ENCODE measurements at regions not wholly inside any gene's neighbourhood (a gene's known extent, or its start where the extent isn't known, plus 50 kb on each side); places are given as distances from the start of the nearest gene placed in this dataset.
"Not testable (repeated sequence)": the region's sequence is repeated elsewhere in the genome, so short reads cannot be mapped to it uniquely, and the experiment has no call there.

- Mint-ChIP-seq H3K9me3 (peaks cover 13 to 16% of the 10 kb centered on the region in 2 donors), H3K36me3 (no peaks in the 10 kb centered on the region), H3K27ac (no peak overlapping the region), H3K4me1 (no peaks in the 10 kb centered on the region), H3K27me3 (no peaks in the 10 kb centered on the region), H3K4me3 (no peak overlapping the region)
- DNase-seq (no peak), ATAC-seq (replicated peaks) (no peak)
These were observed 675.6 kb upstream of the CELF4 start for GRCh38 chr18:38241216-38241615.

DNA sequence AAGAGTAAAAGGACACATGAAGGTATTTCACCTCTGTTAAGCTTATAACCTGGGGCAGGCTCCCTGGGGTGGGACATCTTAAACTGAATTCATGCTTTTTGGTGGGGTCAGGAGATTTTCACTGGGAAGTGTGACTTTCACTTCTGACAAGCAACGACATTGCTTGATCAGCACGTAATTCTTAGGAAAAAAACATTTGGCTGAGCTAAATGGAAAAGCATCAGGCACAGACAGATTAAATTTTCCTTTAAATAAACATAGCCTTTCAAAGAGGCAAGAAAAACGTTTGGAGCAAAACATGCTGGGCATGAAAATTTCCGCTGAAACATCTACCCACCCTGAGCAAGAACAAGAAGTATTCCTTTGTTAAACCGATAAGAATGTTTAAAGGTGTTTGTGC, 674.0 kb upstream of the CELF4 start:
- DNase-seq = no peak
- Mint-ChIP-seq H3K4me1 (no peaks in the 10 kb centered on the region), H3K36me3 (no peaks in the 10 kb centered on the region), H3K27ac (no peak overlapping the region), H3K4me3 (no peak overlapping the region), H3K27me3 (no peaks in the 10 kb centered on the region), H3K9me3 (peaks cover 12 to 14% of the 10 kb centered on the region in 2 donors)
- ATAC-seq (replicated peaks) = no peak

DNA sequence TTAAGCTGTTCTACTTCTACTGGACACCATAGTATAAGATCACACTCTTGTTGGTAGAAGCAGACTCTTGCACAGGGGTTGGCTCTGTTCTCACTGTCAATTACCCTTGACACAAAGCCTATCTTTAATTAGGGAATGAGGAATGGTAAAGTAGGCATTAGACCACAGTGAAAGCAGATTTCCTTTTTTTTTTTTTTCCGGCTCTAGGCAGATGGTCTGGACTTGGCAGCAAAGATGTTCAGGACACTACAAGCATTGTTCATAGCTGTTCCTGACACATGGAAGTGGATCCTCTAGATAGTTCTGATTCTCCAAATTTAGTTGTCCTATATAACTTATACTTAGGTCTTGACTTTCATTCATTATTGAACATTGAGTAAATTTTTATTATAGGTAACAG, 672.2 kb upstream of the CELF4 start:
- H3K27ac Mint-ChIP-seq = no peak overlapping the region
- H3K4me1 Mint-ChIP-seq = no peaks in the 10 kb centered on the region
- ATAC-seq (replicated peaks) = no peak
- no peaks in the 10 kb centered on the region for H3K27me3 Mint-ChIP-seq
- peaks cover 8 to 12% of the 10 kb centered on the region in 2 donors for H3K9me3 Mint-ChIP-seq
- H3K36me3 Mint-ChIP-seq = no peaks in the 10 kb centered on the region
- H3K4me3 Mint-ChIP-seq = no peak overlapping the region
- no peak for DNase-seq

DNA sequence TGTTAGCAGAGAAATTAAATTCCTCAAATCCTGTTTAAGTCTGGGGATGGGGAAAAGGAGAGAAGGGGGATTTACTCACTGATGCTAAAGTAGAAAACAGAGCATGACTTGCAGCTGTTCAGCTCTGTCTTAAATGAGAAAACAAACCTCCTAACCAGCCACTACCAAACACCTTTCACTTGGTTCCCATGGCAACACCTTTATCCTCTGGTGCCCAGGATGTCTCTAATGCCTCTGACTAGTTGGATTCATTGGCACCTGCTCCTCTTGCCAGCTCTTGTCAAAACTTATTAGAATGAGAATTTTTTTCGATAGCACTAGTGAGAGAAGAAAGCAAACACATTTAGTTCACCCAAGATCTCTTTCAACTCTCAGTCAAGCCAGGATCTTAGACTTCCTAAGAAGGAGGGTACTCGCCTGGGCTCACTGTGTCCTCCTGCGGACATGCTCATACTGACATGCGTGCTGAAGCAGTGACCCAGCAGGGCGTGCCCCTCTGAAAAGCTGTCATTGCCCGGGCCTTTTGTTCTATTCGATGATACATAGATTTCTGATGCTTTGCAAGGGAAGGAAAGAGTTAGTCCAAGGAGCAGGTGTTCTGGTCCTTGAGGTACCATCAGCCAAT, 656.0 kb upstream of the CELF4 start:
- Mint-ChIP-seq H3K4me3 (no peak overlapping the region), H3K36me3 (no peaks in the 10 kb centered on the region), H3K4me1 (no peaks in the 10 kb centered on the region), H3K27ac (no peak overlapping the region), H3K9me3 (peaks cover 3 to 4% of the 10 kb centered on the region in 2 donors), H3K27me3 (no peaks in the 10 kb centered on the region)
- ATAC-seq (replicated peaks) (no peak), DNase-seq (no peak)

DNA sequence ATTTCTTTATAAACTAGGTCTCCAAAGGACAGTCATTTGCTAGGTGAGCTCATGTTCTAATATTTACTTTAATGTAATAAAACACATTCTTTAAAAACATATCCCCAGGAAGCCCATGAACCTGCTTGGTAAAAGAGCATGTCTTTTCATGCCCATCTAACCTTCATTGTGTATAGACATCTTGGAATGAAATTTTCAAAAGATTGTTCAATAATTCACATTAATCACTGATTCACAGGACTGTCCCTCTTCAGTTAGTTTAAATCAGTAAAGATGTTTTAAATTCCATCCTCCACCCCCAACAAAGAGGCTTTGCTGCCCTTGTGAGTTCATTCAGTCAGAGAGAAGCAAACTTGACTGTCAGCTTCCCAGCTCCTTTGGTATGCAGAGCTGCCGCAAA, 633.4 kb upstream of the CELF4 start:
- H3K4me3 Mint-ChIP-seq = no peak overlapping the region
- DNase-seq (no peak), ATAC-seq (replicated peaks) (no peak)
- H3K4me1 Mint-ChIP-seq = no peaks in the 10 kb centered on the region
- H3K36me3 Mint-ChIP-seq = no peaks in the 10 kb centered on the region
- H3K27ac Mint-ChIP-seq = no peak overlapping the region
- no peaks in the 10 kb centered on the region for H3K27me3 Mint-ChIP-seq
- peaks cover 2 to 4% of the 10 kb centered on the region in 2 donors for H3K9me3 Mint-ChIP-seq

DNA sequence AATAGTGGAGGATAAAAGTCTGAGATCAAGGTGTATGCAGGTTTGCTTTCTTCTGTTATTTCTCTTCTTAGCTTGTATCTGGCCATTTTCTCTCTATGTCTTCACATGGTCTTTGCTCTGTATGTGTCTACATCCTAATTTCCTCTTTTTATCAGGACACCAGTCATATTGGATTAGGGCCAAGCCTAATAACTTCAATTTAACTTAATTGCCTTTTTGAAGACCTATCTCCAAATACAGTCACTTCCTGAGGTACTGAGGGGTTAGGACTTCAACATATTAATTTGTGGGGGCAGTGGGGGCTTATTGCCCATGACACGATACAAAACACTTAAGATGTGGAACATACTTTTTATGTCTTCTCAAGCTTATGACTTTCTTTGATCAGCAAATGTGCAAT, 632.9 kb upstream of the CELF4 start:
- Mint-ChIP-seq H3K36me3 (no peaks in the 10 kb centered on the region), H3K27me3 (no peaks in the 10 kb centered on the region), H3K4me3 (no peak overlapping the region), H3K4me1 (no peaks in the 10 kb centered on the region), H3K9me3 (peaks cover 2 to 4% of the 10 kb centered on the region in 2 donors), H3K27ac (no peak overlapping the region)
- DNase-seq (no peak), ATAC-seq (replicated peaks) (no peak)

DNA sequence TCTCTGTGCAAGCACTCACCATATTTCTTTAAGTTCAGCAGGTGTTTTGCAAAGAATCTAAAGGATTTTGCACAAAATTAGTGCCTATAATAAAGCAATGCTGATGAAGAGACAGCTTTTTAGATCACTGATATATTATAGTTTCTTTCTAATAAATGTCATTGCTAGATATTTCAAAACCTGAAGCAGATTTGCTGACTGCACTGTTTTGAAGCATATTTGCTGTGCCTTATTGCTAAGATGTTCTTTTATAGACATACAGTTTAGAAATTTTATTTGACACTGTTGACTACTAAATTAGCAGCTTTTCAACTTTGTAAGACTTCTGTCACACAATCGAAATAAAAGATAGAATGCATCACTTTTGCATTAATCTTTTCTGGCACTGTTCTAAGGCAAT, 620.9 kb upstream of the CELF4 start:
- Mint-ChIP-seq H3K27me3 (no peaks in the 10 kb centered on the region), H3K4me3 (no peak overlapping the region), H3K27ac (no peak overlapping the region), H3K4me1 (no peaks in the 10 kb centered on the region), H3K9me3 (peaks cover 1 to 3% of the 10 kb centered on the region in 2 donors), H3K36me3 (no peaks in the 10 kb centered on the region)
- ATAC-seq (replicated peaks) = no peak
- no peak for DNase-seq

DNA sequence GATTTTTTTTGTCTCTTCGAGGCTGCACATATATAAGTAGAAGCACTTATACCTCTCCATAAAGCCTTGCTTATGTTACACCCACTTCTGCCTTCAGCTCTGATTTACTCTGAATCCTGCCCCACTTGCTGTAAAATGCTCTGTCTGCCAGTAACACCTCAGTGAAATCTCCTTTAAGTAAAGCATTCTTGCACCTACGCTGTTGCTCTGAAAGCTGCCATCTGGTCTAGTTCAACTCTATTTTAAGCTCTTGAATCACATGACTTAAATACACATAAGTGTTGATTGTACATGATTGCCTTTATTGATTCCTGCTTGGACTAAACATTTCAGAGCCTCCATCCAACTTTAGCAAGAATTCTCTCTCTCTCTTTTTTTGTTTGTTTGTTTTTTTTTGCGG, 609.0 kb upstream of the CELF4 start:
- H3K27ac Mint-ChIP-seq = no peak overlapping the region
- H3K27me3 Mint-ChIP-seq = no peaks in the 10 kb centered on the region
- H3K4me1 Mint-ChIP-seq = no peaks in the 10 kb centered on the region
- ATAC-seq (replicated peaks) = no peak
- H3K36me3 Mint-ChIP-seq = no peaks in the 10 kb centered on the region
- peaks cover 0 to 4% of the 10 kb centered on the region in 2 donors for H3K9me3 Mint-ChIP-seq
- no peak overlapping the region for H3K4me3 Mint-ChIP-seq
- DNase-seq = no peak

GRCh38 chr18:38174173-38174572, 608.6 kb upstream of the CELF4 start:
- no peak overlapping the region for H3K27ac Mint-ChIP-seq
- H3K36me3 Mint-ChIP-seq = no peaks in the 10 kb centered on the region
- ATAC-seq (replicated peaks) (no peak), DNase-seq (no peak)
- no peaks in the 10 kb centered on the region for H3K27me3 Mint-ChIP-seq
- H3K4me3 Mint-ChIP-seq = no peak overlapping the region
- H3K4me1 Mint-ChIP-seq = no peaks in the 10 kb centered on the region
- H3K9me3 Mint-ChIP-seq = peaks cover 0 to 3% of the 10 kb centered on the region in 2 donors

DNA sequence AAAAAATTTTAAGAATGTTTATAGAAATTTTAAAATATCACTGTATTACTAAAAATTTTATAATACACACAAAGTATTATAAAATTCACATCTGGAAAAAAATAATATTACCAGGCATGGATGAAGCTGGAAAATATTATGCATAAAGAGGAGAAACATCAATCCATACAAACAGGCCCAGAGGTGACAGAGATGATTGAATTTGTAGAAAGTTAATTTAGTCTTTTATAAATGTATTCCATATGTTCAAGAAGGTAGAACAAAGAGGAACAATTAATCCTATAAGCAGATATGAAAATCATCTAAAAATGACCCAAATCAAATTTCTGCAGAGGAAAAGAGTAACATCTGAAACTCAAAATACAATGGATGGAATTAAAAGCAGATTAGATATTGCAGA, 605.2 kb upstream of the CELF4 start:
- Mint-ChIP-seq H3K27me3 (no peaks in the 10 kb centered on the region), H3K27ac (no peak overlapping the region), H3K36me3 (no peaks in the 10 kb centered on the region), H3K9me3 (no peaks in the 10 kb centered on the region), H3K4me1 (no peaks in the 10 kb centered on the region), H3K4me3 (no peak overlapping the region)
- no peak for ATAC-seq (replicated peaks)
- DNase-seq = no peak

DNA sequence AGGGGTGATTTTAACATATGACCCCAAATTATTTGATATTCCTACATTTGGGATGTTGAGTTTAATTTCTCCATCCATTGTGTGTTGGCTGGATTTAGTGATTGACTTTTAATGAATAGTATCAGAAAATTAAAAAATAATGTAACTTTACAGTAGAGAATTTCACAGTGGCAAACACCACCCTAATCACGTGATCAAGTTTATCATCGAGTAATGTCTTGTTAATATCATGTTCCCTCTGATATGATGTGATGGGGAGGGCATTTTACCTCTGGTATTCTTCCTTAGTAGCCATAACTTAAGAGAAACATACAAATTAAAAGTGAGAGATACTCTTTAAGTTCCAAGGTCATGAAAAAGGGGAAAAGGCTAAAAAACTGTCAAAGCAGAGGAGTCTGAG, 602.0 kb upstream of the CELF4 start:
- no peak overlapping the region for H3K4me3 Mint-ChIP-seq
- H3K9me3 Mint-ChIP-seq = no peaks in the 10 kb centered on the region
- ATAC-seq (replicated peaks) (no peak), DNase-seq (no peak)
- no peak overlapping the region for H3K27ac Mint-ChIP-seq
- no peaks in the 10 kb centered on the region for H3K36me3 Mint-ChIP-seq
- no peaks in the 10 kb centered on the region for H3K27me3 Mint-ChIP-seq
- H3K4me1 Mint-ChIP-seq = no peaks in the 10 kb centered on the region

DNA sequence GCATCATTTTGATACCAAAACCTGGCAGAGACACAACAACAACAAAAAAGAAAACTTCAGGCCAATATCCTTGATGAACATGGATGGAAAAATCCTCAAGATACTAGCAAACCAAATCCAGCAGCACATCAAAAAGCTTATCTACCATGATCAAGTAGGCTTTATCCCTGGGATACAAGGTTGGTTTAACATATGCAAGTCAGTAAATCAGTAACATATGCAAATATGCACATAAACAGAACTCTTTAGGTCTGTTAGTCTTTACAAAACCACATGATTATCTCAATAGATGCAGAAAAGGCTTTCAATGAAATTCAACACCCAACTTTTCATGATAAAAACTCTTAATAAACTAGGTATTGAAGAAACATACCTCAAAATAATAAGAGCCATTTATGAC, 587.5 kb upstream of the CELF4 start:
- not testable (repeated sequence) for H3K4me1 Mint-ChIP-seq; H3K27ac Mint-ChIP-seq; DNase-seq; H3K9me3 Mint-ChIP-seq; H3K36me3 Mint-ChIP-seq; ATAC-seq (replicated peaks); H3K27me3 Mint-ChIP-seq; H3K4me3 Mint-ChIP-seq

DNA sequence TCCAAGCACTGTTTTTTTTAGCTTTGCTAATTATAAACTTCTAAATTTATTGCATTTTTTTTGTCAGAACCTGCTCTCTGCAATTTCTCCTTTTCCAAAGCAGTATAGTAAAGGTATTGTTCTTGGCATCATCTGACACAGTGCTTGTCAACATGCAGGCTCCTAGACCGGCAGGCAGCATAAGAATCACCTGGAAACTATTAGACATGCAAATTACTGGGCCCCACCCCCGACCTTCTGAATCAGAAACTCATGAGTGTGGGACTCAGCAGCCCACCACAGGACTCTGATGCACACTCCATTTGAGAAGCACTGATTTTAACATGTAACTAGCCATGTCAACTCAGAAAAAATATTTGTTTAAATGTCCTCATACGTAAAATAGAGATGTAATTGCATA, 551.1 kb upstream of the CELF4 start:
- Mint-ChIP-seq H3K27ac (no peak overlapping the region), H3K9me3 (peaks cover 4 to 6% of the 10 kb centered on the region in 2 donors), H3K36me3 (no peaks in the 10 kb centered on the region), H3K4me3 (no peak overlapping the region), H3K4me1 (no peaks in the 10 kb centered on the region), H3K27me3 (no peaks in the 10 kb centered on the region)
- DNase-seq (no peak), ATAC-seq (replicated peaks) (no peak)

- ATAC-seq (replicated peaks) = no peak
- Mint-ChIP-seq H3K4me1 (no peaks in the 10 kb centered on the region), H3K4me3 (no peak overlapping the region), H3K9me3 (peaks cover 10 to 13% of the 10 kb centered on the region in 2 donors), H3K27ac (no peak overlapping the region), H3K27me3 (no peaks in the 10 kb centered on the region), H3K36me3 (no peaks in the 10 kb centered on the region)
- no peak for DNase-seq
These were observed 549.6 kb upstream of the CELF4 start for GRCh38 chr18:38115201-38115600.

DNA sequence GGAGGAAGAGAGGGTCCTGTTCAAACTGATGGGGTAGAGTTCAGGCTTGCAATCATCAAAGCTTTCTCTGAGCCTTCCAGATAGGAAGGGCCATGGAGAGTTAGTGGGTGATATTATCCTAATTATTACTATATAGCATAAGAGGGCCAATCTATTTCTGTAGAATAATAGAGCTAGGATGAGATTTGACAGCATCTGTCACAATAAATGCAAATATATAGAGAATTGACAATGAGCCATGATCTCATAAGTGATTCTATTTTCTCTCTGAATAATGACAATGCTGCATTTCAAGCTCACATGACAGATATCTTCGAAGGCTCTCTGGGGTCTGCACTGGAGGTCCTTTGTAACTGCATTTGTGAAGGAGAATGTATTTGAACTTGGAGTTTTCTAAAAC, 521.9 kb upstream of the CELF4 start:
- peaks cover 0 to 3% of the 10 kb centered on the region in 2 donors for H3K9me3 Mint-ChIP-seq
- no peak overlapping the region for H3K4me3 Mint-ChIP-seq
- H3K4me1 Mint-ChIP-seq = no peaks in the 10 kb centered on the region
- ATAC-seq (replicated peaks) = no peak
- H3K27me3 Mint-ChIP-seq = no peaks in the 10 kb centered on the region
- H3K27ac Mint-ChIP-seq = no peak overlapping the region
- DNase-seq = no peak
- H3K36me3 Mint-ChIP-seq = no peaks in the 10 kb centered on the region

GRCh38 chr18:38081516-38081915, 515.9 kb upstream of the CELF4 start:
- no peaks in the 10 kb centered on the region for H3K4me1 Mint-ChIP-seq
- no peaks in the 10 kb centered on the region for H3K36me3 Mint-ChIP-seq
- peaks cover 0 to 5% of the 10 kb centered on the region in 2 donors for H3K9me3 Mint-ChIP-seq
- DNase-seq (no peak), ATAC-seq (replicated peaks) (no peak)
- no peaks in the 10 kb centered on the region for H3K27me3 Mint-ChIP-seq
- H3K27ac Mint-ChIP-seq = no peak overlapping the region
- H3K4me3 Mint-ChIP-seq = no peak overlapping the region
